HEK293 (cell line): ENCODE measurements at regions not wholly inside any gene's neighbourhood (a gene's known extent, or its start where the extent isn't known, plus 50 kb on each side); places are given as distances from the start of the nearest gene placed in this dataset.

Source experiments
- CTCF ChIA-PET: fragments of 350-600 bp; formaldehyde crosslinking; extraction: SDS; loops from one replicate; lab custom pipeline; 2021; ENCODE audit warnings: antibody characterized with exemption; lab: Yijun Ruan, JAX
- POLR2A ChIA-PET: fragments of 300-600 bp; formaldehyde crosslinking; extraction: SDS; loops from one replicate; lab custom pipeline; 2020; ENCODE audit warnings: antibody characterized with exemption, inconsistent platforms; lab: Yijun Ruan, JAX
- H3K27ac ChIP-seq: fragments of 200-500 bp; sonication (Bioruptor generic); 2 replicates; pipeline ENCODE4 v1.5.1; 2014; ENCODE audit warnings: low read depth, low read length, control low read depth, inconsistent platforms; ENCODE audit errors: extremely low read depth
- H3K36me3 ChIP-seq, 2 experiments: fragments of 200-500 bp in 1 of 2; sonication (Bioruptor generic) in 1 of 2; 1 replicate in 1 of 2; 2 replicates in 1 of 2; pipeline ENCODE4 v1.5.1; 2014 to 2017; ENCODE audit warnings: inconsistent platforms in 2 of 2, low read length in 2 of 2; ENCODE audit not compliant: control insufficient read depth in 2 of 2, insufficient read depth in 1 of 2
- H3K4me1 ChIP-seq: fragments of 200-500 bp; sonication (Bioruptor generic); 2 replicates; pipeline ENCODE4 v1.5.1; 2014; ENCODE audit warnings: mild to moderate bottlenecking, low read length, inconsistent platforms; ENCODE audit not compliant: control insufficient read depth, insufficient read depth
- H3K4me3 ChIP-seq: 2 replicates; pipeline ENCODE4 v1.5.1; 2011; ENCODE audit warnings: low read depth, mild to moderate bottlenecking, control low read depth, low read length, moderate library complexity
- H3K9me3 ChIP-seq: fragments of 200-500 bp; sonication (Bioruptor generic); 2 replicates; pipeline ENCODE4 v1.5.1; 2014; ENCODE audit warnings: low read depth, low read length, inconsistent platforms; ENCODE audit not compliant: control insufficient read depth, insufficient read depth
- EGR2 ChIP-seq: fragments of 450-650 bp; formaldehyde crosslinking; IDR thresholded peaks from 2 replicates; pipeline ENCODE4 v1.5.1; 2016; ENCODE audit warnings: low read depth, missing biosample characterization, missing genetic modification characterization
- MEIS1 ChIP-seq: sonication (generic); formaldehyde crosslinking; IDR thresholded peaks from 2 replicates; pipeline ENCODE4 v1.8.1; 2022; ENCODE audit warnings: missing genetic modification reagents, mild to moderate bottlenecking, borderline replicate concordance
- ZBTB1 ChIP-seq: fragments of 450-650 bp; formaldehyde crosslinking; IDR thresholded peaks from 2 replicates; pipeline ENCODE4 v1.5.1; 2016; ENCODE audit warnings: missing biosample characterization, missing genetic modification characterization
- ZBTB7A ChIP-seq: fragments of 450-650 bp; formaldehyde crosslinking; IDR thresholded peaks from 2 replicates; pipeline ENCODE4 v1.5.1; 2016; ENCODE audit warnings: low read depth, missing biosample characterization, missing genetic modification characterization
- ZFHX2 ChIP-seq: fragments of 450-650 bp; formaldehyde crosslinking; conservative IDR thresholded peaks from 2 replicates; pipeline ENCODE4 v1.5.1; 2016; ENCODE audit warnings: missing biosample characterization, missing genetic modification characterization
- ZNF10 ChIP-seq: fragments of 450-650 bp; formaldehyde crosslinking; IDR thresholded peaks from 2 replicates; pipeline ENCODE4 v1.5.1; 2017; ENCODE audit warnings: missing biosample characterization, missing genetic modification characterization
- ZNF169 ChIP-seq: fragments of 450-650 bp; formaldehyde crosslinking; IDR thresholded peaks from 2 replicates; pipeline ENCODE4 v1.5.1; 2016; ENCODE audit warnings: missing biosample characterization, missing genetic modification characterization
- ZNF175 ChIP-seq: fragments of 450-650 bp; formaldehyde crosslinking; IDR thresholded peaks from 2 replicates; pipeline ENCODE4 v1.5.1; 2016; ENCODE audit warnings: missing biosample characterization, missing genetic modification characterization
- ZNF248 ChIP-seq: fragments of 450-650 bp; formaldehyde crosslinking; IDR thresholded peaks from 2 replicates; pipeline ENCODE4 v1.5.1; 2017; ENCODE audit warnings: missing biosample characterization, missing genetic modification characterization
- ZNF274 ChIP-seq, 2 experiments: fragments of 200-500 bp in 1 of 2; fragments of 450-650 bp in 1 of 2; sonication (Bioruptor generic) in 1 of 2; formaldehyde crosslinking in 1 of 2; IDR thresholded peaks; 2 replicates each; pipeline versions ENCODE4 v1.5.1 to v1.6.1; 2014 to 2016; ENCODE audit warnings: borderline replicate concordance in 1 of 2, inconsistent platforms in 1 of 2, low read length in 1 of 2, missing biosample characterization in 1 of 2, missing genetic modification characterization in 1 of 2
- ZNF473 ChIP-seq: fragments of 450-650 bp; formaldehyde crosslinking; IDR thresholded peaks from 2 replicates; pipeline ENCODE4 v1.5.1; 2017; ENCODE audit warnings: missing biosample characterization, missing genetic modification characterization
- ZNF548 ChIP-seq: fragments of 450-650 bp; formaldehyde crosslinking; IDR thresholded peaks from 2 replicates; pipeline ENCODE4 v1.5.1; 2016; ENCODE audit warnings: missing biosample characterization, missing genetic modification characterization
- ZNF561 ChIP-seq: fragments of 450-650 bp; IDR thresholded peaks from 2 replicates; pipeline ENCODE4 v1.5.1; 2018; ENCODE audit warnings: missing biosample characterization, missing genetic modification characterization, borderline replicate concordance
- ZNF701 ChIP-seq: fragments of 450-650 bp; formaldehyde crosslinking; IDR thresholded peaks from 2 replicates; pipeline ENCODE4 v1.5.1; 2016; ENCODE audit warnings: missing biosample characterization, missing genetic modification characterization
- ZNF76 ChIP-seq: fragments of 450-650 bp; formaldehyde crosslinking; IDR thresholded peaks from 2 replicates; pipeline ENCODE4; 2016; ENCODE audit warnings: low read depth, missing biosample characterization, missing genetic modification characterization, borderline replicate concordance
- TF ChIP-seq, protein P1 (sequence below): fragments of 450-650 bp; formaldehyde crosslinking; IDR thresholded peaks from 2 replicates; pipeline ENCODE4 v1.5.1; 2016; ENCODE audit warnings: missing biosample characterization, missing genetic modification characterization
- TF ChIP-seq, protein P2 (sequence below): fragments of 450-650 bp; IDR thresholded peaks from 2 replicates; pipeline ENCODE4 v1.5.1; 2018; ENCODE audit warnings: missing biosample characterization, missing genetic modification characterization
- TF ChIP-seq, protein P3 (sequence below): fragments of 450-650 bp; formaldehyde crosslinking; IDR thresholded peaks from 2 replicates; pipeline ENCODE4 v1.5.1; 2016; ENCODE audit warnings: missing biosample characterization, missing genetic modification characterization, borderline replicate concordance
- TF ChIP-seq, protein P4 (sequence below): fragments of 450-650 bp; formaldehyde crosslinking; IDR thresholded peaks from 2 replicates; pipeline ENCODE4 v1.5.1; 2017; ENCODE audit warnings: missing biosample characterization, missing genetic modification characterization

DNA sequence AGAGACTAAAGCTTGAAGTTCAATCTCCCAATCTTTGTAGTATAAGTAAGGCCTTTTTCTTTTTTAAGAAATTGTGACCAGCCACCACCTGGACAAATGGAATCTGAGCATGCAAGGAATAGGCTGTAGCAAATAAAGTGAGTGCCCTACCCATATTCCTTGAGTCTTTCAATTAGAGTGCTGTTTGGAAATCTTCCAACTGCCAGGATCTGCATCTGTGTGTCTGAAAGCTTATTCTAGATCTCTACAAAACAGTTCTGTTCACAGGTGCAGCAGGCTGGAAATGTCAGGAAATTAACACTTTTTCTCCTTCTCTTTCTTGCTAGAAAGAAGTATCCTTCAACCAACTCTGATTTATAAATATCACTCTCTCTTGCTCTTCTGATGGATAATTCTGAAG lies 76.7 kb upstream of the NDST3 start (continued):
- TF ChIP-seq, protein P1, sequence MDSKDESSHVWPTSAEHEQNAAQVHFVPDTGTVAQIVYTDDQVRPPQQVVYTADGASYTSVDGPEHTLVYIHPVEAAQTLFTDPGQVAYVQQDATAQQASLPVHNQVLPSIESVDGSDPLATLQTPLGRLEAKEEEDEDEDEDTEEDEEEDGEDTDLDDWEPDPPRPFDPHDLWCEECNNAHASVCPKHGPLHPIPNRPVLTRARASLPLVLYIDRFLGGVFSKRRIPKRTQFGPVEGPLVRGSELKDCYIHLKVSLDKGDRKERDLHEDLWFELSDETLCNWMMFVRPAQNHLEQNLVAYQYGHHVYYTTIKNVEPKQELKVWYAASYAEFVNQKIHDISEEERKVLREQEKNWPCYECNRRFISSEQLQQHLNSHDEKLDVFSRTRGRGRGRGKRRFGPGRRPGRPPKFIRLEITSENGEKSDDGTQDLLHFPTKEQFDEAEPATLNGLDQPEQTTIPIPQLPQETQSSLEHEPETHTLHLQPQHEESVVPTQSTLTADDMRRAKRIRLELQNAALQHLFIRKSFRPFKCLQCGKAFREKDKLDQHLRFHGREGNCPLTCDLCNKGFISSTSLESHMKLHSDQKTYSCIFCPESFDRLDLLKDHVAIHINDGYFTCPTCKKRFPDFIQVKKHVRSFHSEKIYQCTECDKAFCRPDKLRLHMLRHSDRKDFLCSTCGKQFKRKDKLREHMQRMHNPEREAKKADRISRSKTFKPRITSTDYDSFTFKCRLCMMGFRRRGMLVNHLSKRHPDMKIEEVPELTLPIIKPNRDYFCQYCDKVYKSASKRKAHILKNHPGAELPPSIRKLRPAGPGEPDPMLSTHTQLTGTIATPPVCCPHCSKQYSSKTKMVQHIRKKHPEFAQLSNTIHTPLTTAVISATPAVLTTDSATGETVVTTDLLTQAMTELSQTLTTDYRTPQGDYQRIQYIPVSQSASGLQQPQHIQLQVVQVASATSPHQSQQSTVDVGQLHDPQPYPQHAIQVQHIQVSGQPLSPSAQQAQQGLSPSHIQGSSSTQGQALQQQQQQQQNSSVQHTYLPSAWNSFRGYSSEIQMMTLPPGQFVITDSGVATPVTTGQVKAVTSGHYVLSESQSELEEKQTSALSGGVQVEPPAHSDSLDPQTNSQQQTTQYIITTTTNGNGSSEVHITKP (tag by site-specific recombination) = no peak
- TF ChIP-seq ZFHX2 (no peak), ZNF701 (no peak), ZNF274 (IDR thresholded peaks at IDR 0.05; ENCODE audit: low read length) (no peak), ZNF274 (tag by site-specific recombination; IDR thresholded peaks at IDR 0.05; ENCODE audit: borderline replicate concordance) (no peak), EGR2 (no peak), ZNF175 (tag by site-specific recombination) (no peak)
- TF ChIP-seq, protein P2, sequence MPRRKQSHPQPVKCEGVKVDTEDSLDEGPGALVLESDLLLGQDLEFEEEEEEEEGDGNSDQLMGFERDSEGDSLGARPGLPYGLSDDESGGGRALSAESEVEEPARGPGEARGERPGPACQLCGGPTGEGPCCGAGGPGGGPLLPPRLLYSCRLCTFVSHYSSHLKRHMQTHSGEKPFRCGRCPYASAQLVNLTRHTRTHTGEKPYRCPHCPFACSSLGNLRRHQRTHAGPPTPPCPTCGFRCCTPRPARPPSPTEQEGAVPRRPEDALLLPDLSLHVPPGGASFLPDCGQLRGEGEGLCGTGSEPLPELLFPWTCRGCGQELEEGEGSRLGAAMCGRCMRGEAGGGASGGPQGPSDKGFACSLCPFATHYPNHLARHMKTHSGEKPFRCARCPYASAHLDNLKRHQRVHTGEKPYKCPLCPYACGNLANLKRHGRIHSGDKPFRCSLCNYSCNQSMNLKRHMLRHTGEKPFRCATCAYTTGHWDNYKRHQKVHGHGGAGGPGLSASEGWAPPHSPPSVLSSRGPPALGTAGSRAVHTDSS (tag by site-specific recombination) = no peak
- TF ChIP-seq, protein P3, sequence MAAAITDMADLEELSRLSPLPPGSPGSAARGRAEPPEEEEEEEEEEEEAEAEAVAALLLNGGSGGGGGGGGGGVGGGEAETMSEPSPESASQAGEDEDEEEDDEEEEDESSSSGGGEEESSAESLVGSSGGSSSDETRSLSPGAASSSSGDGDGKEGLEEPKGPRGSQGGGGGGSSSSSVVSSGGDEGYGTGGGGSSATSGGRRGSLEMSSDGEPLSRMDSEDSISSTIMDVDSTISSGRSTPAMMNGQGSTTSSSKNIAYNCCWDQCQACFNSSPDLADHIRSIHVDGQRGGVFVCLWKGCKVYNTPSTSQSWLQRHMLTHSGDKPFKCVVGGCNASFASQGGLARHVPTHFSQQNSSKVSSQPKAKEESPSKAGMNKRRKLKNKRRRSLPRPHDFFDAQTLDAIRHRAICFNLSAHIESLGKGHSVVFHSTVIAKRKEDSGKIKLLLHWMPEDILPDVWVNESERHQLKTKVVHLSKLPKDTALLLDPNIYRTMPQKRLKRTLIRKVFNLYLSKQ = no peak

DNA sequence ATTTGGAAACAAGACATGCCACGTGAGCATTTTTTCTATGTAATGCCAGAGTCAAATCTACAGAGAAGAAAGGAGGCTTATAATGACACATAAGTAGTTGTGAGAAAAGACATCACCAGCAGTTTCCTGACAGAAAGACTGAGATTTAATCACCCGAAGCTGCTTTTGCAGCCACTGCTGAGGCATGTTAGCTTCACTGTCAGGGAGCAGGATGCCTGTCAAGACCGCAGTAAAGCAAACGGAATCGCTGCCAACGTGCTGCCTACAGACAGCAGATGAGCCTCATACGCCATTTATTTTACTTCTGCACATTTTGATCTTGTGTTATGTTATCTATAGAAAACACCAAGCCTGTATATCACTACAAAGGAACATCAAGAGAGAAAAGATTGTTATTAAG lies 68.7 kb upstream of the NDST3 start:
- Histone ChIP-seq H3K9me3 (no peaks in the 10 kb centered on the region), H3K4me1 (no peaks in the 10 kb centered on the region), H3K27ac (no peak overlapping the region), H3K4me3 (no peak overlapping the region), H3K36me3 (no peaks in the 10 kb centered on the region)
- ChIA-PET CTCF (no interaction called here), POLR2A (no interaction called here)
- TF ChIP-seq ZNF548 (tag by site-specific recombination) (no peak), ZNF76 (tag by site-specific recombination) (no peak), ZNF10 (tag by site-specific recombination) (no peak), ZNF561 (tag by site-specific recombination) (no peak), ZNF473 (tag by site-specific recombination) (no peak), ZNF169 (tag by site-specific recombination) (no peak), ZBTB1 (tag by site-specific recombination) (no peak), ZNF248 (no peak), ZBTB7A (tag by site-specific recombination) (no peak), MEIS1 (CRISPR knock-in tag) (no peak)
- TF ChIP-seq, protein P4, sequence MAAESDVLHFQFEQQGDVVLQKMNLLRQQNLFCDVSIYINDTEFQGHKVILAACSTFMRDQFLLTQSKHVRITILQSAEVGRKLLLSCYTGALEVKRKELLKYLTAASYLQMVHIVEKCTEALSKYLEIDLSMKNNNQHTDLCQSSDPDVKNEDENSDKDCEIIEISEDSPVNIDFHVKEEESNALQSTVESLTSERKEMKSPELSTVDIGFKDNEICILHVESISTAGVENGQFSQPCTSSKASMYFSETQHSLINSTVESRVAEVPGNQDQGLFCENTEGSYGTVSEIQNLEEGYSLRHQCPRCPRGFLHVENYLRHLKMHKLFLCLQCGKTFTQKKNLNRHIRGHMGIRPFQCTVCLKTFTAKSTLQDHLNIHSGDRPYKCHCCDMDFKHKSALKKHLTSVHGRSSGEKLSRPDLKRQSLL = no peak
